ENCODE measurements at regions not wholly inside any gene's neighbourhood (a gene's known extent, or its start where the extent isn't known, plus 50 kb on each side); places are given as distances from the start of the nearest gene placed in this dataset.

DNA sequence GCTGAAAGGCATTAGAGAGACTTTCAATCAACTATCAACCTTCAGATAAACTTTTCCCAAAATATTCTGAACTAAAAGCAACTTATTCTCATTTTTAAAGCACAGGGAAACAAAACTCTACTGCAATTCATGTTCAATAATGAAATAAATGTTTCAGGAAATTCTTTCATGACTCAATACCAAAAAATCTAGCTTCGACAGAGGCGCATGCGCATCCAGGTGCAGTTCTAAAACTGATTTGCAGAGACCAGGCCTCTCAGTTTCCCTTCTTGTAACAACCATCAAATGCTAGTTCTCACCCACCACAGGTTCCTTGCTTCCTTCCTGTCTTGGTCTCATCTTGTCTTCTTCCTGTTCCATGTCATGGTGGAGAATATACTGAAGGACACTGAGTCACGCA, 55.3 kb upstream of the NRBF2 start:
- FAIRE-seq, result no peak
- no peaks in the 10 kb centered on the region for H4K20me1 ChIP-seq (ENCODE audit: control insufficient read depth, extremely low read depth, insufficient read depth, low read length)
- TF ChIP-seq EZH2 (IDR thresholded peaks at IDR 0.05; ENCODE audit: low read length), result no peak
- TF ChIP-seq, protein P1, sequence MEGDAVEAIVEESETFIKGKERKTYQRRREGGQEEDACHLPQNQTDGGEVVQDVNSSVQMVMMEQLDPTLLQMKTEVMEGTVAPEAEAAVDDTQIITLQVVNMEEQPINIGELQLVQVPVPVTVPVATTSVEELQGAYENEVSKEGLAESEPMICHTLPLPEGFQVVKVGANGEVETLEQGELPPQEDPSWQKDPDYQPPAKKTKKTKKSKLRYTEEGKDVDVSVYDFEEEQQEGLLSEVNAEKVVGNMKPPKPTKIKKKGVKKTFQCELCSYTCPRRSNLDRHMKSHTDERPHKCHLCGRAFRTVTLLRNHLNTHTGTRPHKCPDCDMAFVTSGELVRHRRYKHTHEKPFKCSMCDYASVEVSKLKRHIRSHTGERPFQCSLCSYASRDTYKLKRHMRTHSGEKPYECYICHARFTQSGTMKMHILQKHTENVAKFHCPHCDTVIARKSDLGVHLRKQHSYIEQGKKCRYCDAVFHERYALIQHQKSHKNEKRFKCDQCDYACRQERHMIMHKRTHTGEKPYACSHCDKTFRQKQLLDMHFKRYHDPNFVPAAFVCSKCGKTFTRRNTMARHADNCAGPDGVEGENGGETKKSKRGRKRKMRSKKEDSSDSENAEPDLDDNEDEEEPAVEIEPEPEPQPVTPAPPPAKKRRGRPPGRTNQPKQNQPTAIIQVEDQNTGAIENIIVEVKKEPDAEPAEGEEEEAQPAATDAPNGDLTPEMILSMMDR (optimal IDR thresholded peaks at IDR 0.05 in 1 of 3, IDR thresholded peaks at IDR 0.05 in 1 of 3, conservative IDR thresholded peaks at IDR 0.05 in 1 of 3; ENCODE audit: extremely low read depth in 1 of 3, insufficient read depth in 2 of 3, low read length in 3 of 3), result no peak
- no peak overlapping the region for H3K9ac ChIP-seq (ENCODE audit: control insufficient read depth, extremely low read depth, insufficient read depth, low read length)
- H3K4me1 ChIP-seq (ENCODE audit: control insufficient read depth, extremely low read depth, insufficient read depth, low read length), result peaks cover 4% of the 10 kb centered on the region
- H3K36me3 ChIP-seq (ENCODE audit: control insufficient read depth in 2 of 2, extremely low read depth in 1 of 2, insufficient read depth in 2 of 2, low read length in 2 of 2), result no peaks in the 10 kb centered on the region
- H3K9me3 ChIP-seq (ENCODE audit: control insufficient read depth, low read depth, low read length), result no peaks in the 10 kb centered on the region
- no peaks in the 10 kb centered on the region for H3K27me3 ChIP-seq (ENCODE audit: control insufficient read depth, extremely low read depth, insufficient read depth, low read length)
- no peak for DNase-seq (ENCODE audit: low read depth, low spot score)
- dilution Hi-C loops (cut with MboI; ENCODE audit: extremely low pct_ligation_motif_present, low sequenced_read_pairs), result no loop called here
- H3K4me3 ChIP-seq (ENCODE audit: control insufficient read depth in 2 of 3, extremely low read depth in 1 of 3, insufficient read depth in 2 of 3, low read depth in 1 of 3, low read length in 3 of 3), result no peak overlapping the region
- H3K9me1 ChIP-seq (ENCODE audit: control insufficient read depth, extremely low read depth, insufficient read depth, low read length), result no peaks in the 10 kb centered on the region
- no peak overlapping the region for H3K27ac ChIP-seq (ENCODE audit: control insufficient read depth, insufficient read depth, low read length)
- H2AFZ ChIP-seq (ENCODE audit: control insufficient read depth, low read length), result no peak overlapping the region
- H3K4me2 ChIP-seq (ENCODE audit: control insufficient read depth, extremely low read depth, insufficient read depth, low read depth, low read length), result no peak overlapping the region
- no peaks in the 10 kb centered on the region for H3K79me2 ChIP-seq (ENCODE audit: control insufficient read depth, insufficient read depth, low read length)

DNA sequence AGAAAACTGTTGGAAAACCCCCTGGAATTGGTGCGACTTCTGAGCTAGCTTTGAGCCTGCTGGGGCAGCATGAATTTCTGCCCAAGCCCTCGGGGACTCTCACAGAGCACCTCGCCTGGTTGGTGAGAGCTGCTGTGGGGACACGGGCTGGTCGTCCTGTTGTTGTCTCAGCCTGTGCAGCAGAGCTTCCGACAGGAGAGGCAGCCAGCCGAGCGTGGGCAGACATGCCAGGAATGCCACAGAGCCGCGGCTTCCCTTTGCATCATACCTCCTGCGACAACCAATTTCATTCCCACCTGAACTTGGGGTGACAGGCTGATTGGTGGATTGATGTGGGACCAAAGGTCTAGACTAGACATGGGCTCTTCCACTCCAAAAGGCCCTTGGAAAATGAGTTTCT, 60.2 kb upstream of the NRBF2 start:
- DNase-seq (ENCODE audit: low read depth, low spot score), result no peak
- Histone ChIP-seq H3K27me3 (ENCODE audit: control insufficient read depth, extremely low read depth, insufficient read depth, low read length) (no peaks in the 10 kb centered on the region), H3K79me2 (ENCODE audit: control insufficient read depth, insufficient read depth, low read length) (no peaks in the 10 kb centered on the region), H3K9me1 (ENCODE audit: control insufficient read depth, extremely low read depth, insufficient read depth, low read length) (no peaks in the 10 kb centered on the region), H3K4me1 (ENCODE audit: control insufficient read depth, extremely low read depth, insufficient read depth, low read length) (peaks cover 9% of the 10 kb centered on the region), H3K9ac (ENCODE audit: control insufficient read depth, extremely low read depth, insufficient read depth, low read length) (no peak overlapping the region), H2AFZ (ENCODE audit: control insufficient read depth, low read length) (peak overlapping the region; percentile 7), H3K9me3 (ENCODE audit: control insufficient read depth, low read depth, low read length) (no peaks in the 10 kb centered on the region), H4K20me1 (ENCODE audit: control insufficient read depth, extremely low read depth, insufficient read depth, low read length) (no peaks in the 10 kb centered on the region), H3K4me2 (ENCODE audit: control insufficient read depth, extremely low read depth, insufficient read depth, low read depth, low read length) (peak overlapping the region; percentile 50), H3K4me3 (ENCODE audit: control insufficient read depth in 2 of 3, extremely low read depth in 1 of 3, insufficient read depth in 2 of 3, low read depth in 1 of 3, low read length in 3 of 3) (no peak overlapping the region), H3K36me3 (ENCODE audit: control insufficient read depth in 2 of 2, extremely low read depth in 1 of 2, insufficient read depth in 2 of 2, low read length in 2 of 2) (no peaks in the 10 kb centered on the region), H3K27ac (ENCODE audit: control insufficient read depth, insufficient read depth, low read length) (no peak overlapping the region)
- FAIRE-seq, result no peak
- dilution Hi-C loops (cut with MboI; ENCODE audit: extremely low pct_ligation_motif_present, low sequenced_read_pairs), result no loop called here
- TF ChIP-seq, protein P1 (optimal IDR thresholded peaks at IDR 0.05 in 1 of 3, IDR thresholded peaks at IDR 0.05 in 1 of 3, conservative IDR thresholded peaks at IDR 0.05 in 1 of 3; ENCODE audit: extremely low read depth in 1 of 3, insufficient read depth in 2 of 3, low read length in 3 of 3), result no peak
- TF ChIP-seq EZH2 (IDR thresholded peaks at IDR 0.05; ENCODE audit: low read length), result no peak

All from keratinocyte (primary cell).